Esophagus squamous epithelium (tissue), 5 donors: ENCODE measurements at regions not wholly inside any gene's neighbourhood (a gene's known extent, or its start where the extent isn't known, plus 50 kb on each side); places are given as distances from the start of the nearest gene placed in this dataset.

Source experiments
- DNase-seq: peaks from one replicate; lab custom pipeline; 2025; lab: John Stamatoyannopoulos, UW
- H3K27ac ChIP-seq, 4 donors: fragments of 200-600 bp; sonication (generic); one replicate each; pipeline ENCODE4 v1.5.1; 2016 to 2019; ENCODE audit warnings: mild to moderate bottlenecking in 1 of 4
- H3K27me3 ChIP-seq, 4 donors: fragments of 200-600 bp; sonication (generic); 1 replicate in 3 of 4; 2 replicates in 1 of 4; pipeline versions ENCODE4 v1.5.1 to v1.6.0; 2017 to 2021; ENCODE audit warnings: antibody characterized with exemption in 1 of 4
- H3K36me3 ChIP-seq, 3 donors: fragments of 200-600 bp; sonication (generic); one replicate each; pipeline ENCODE4 v1.5.1; 2016 to 2019
- H3K4me1 ChIP-seq, 3 donors: fragments of 200-600 bp; sonication (generic); one replicate each; pipeline ENCODE4 v1.5.1; 2017 to 2019
- H3K4me3 ChIP-seq, 4 donors: fragments of 200-600 bp; sonication (generic); 1 replicate in 3 of 4; 2 replicates in 1 of 4; pipeline ENCODE4 v1.5.1; 2016 to 2019; ENCODE audit warnings: mild to moderate bottlenecking in 2 of 4, moderate library complexity in 1 of 4
- H3K9me3 ChIP-seq, 3 donors: fragments of 200-600 bp; sonication (generic); one replicate each; pipeline ENCODE4 v1.5.1; 2016 to 2019
- POLR2A ChIP-seq, 4 donors: fragments of 450-650 bp; IDR thresholded peaks; one replicate each; pipeline ENCODE4 v1.6.1; 2017; ENCODE audit warnings: antibody characterized with exemption in 4 of 4, mild to moderate bottlenecking in 4 of 4, moderate library complexity in 3 of 4
- WGBS, 2 donors: methylation state at CpG; one replicate each; pipeline ENCODE4 v1.1.5; 2018; 5-methylcytosine and 5-hydroxymethylcytosine counted together
- intact Hi-C: fragments of 100-400 bp; cut with DNase I; formaldehyde crosslinking; loops from one replicate; pipeline ENCODE4 v1.15.0; 2022
- TF ChIP-seq, protein P1 (sequence below), 6 experiments: fragments of 450-650 bp in 4 of 6; fragments of 200-600 bp in 2 of 6; sonication (generic) in 2 of 6; IDR thresholded peaks; one replicate each; pipeline ENCODE4 v1.5.1; 2016 to 2019; ENCODE audit warnings: antibody characterized with exemption in 6 of 6, mild to moderate bottlenecking in 4 of 6, moderate library complexity in 4 of 6
- donor health status: DM: yes; HTN: yes; CAD: no.

DNA sequence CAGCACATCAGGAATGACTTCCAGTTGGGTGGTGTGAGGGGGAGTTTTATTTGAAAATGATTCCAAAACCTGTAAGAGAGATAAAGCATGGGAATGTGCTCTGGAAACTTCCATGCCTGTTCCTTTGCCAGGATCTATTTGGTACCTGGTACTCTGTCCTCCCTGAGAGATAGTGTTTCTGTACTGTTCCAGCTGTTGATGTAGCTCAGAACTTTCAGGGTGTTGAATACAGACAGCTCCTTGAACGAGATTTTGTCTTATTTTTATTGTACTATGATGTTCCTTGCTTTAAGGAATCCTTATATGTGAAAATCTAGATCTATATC is 148.7 kb upstream of the RIPOR2 start:
- intact Hi-C loops = no loop called here
- H3K36me3 ChIP-seq = peaks cover 0 to 25% (median 0%) of the 10 kb centered on the region in 3 donors
- 67 to 100% methylated on average over 1 of the region's 1 CpG for WGBS, 2 donors
- TF ChIP-seq, protein P1, sequence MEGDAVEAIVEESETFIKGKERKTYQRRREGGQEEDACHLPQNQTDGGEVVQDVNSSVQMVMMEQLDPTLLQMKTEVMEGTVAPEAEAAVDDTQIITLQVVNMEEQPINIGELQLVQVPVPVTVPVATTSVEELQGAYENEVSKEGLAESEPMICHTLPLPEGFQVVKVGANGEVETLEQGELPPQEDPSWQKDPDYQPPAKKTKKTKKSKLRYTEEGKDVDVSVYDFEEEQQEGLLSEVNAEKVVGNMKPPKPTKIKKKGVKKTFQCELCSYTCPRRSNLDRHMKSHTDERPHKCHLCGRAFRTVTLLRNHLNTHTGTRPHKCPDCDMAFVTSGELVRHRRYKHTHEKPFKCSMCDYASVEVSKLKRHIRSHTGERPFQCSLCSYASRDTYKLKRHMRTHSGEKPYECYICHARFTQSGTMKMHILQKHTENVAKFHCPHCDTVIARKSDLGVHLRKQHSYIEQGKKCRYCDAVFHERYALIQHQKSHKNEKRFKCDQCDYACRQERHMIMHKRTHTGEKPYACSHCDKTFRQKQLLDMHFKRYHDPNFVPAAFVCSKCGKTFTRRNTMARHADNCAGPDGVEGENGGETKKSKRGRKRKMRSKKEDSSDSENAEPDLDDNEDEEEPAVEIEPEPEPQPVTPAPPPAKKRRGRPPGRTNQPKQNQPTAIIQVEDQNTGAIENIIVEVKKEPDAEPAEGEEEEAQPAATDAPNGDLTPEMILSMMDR (IDR thresholded peaks at IDR 0.05) = no peak
- no peak for TF ChIP-seq POLR2A (IDR thresholded peaks at IDR 0.05)
- no peak overlapping the region for H3K4me3 ChIP-seq
- no peak overlapping the region for H3K27ac ChIP-seq
- H3K9me3 ChIP-seq = no peaks in the 10 kb centered on the region
- H3K27me3 ChIP-seq = no peaks in the 10 kb centered on the region
- DNase-seq = no peak
- peaks cover 0 to 13% (median 2%) of the 10 kb centered on the region in 3 donors for H3K4me1 ChIP-seq

DNA sequence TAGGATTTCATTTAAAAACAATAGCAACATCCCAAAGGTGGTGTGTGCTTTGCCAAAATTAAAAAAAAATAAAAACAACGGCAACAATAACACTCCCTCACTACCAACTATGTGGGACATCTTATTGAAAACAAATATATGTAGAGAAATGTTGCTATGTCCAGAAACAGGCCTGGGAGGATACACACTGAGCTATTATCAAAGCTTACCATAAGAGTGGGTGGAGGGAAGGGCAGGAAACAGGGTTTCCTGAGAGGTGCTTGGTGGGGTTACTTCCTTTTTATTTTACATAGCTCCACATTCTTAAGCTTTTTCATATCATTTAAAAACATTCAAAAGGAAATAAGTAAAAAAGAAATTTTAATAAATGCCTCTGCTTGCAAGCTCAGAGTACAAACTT is 150.0 kb upstream of the RIPOR2 start:
- 6 to 27% methylated on average over 1 of the region's 1 CpG for WGBS, 2 donors
- TF ChIP-seq POLR2A (IDR thresholded peaks at IDR 0.05) = no peak
- TF ChIP-seq, protein P1 (IDR thresholded peaks at IDR 0.05) = no peak
- Histone ChIP-seq H3K27me3 (no peaks in the 10 kb centered on the region), H3K27ac (peak overlapping the region in 2 of 4 donors; percentile 27 to 49), H3K9me3 (no peaks in the 10 kb centered on the region), H3K4me3 (no peak overlapping the region), H3K36me3 (peaks cover 0 to 21% (median 0%) of the 10 kb centered on the region in 3 donors), H3K4me1 (peaks cover 0 to 18% (median 7%) of the 10 kb centered on the region in 3 donors)
- intact Hi-C loops = no loop called here
- no peak for DNase-seq

DNA sequence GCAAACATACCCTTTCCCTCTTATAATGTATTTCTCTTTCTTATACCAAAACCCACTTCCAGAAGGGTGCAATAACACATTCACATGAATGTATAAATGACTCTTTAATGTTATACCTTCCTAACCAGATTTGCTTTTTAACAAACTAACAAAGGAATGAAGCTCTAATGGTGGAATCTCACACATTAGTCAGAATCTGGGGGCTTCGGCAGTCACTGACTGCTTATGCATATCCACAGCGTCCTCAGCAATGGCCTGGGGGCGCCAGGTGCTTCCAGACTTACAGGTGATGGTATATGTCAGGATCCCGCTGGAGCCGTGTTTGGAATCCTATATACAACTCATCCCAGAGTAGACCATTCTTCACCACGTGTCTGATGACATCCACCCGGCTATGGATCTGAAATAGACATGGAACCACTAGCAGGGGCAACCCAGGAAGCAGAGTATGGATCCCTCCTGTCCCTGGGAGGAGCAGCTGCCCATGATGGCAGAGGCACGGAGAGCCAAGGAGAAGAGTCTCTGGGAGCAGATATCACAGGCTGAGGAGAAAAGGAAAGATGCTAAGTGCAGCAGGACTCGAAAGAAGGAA is 150.8 kb upstream of the RIPOR2 start:
- H3K27ac ChIP-seq = peak overlapping the region in 3 of 4 donors; percentile 12 to 49 (median 42)
- H3K4me3 ChIP-seq = no peak overlapping the region
- no peaks in the 10 kb centered on the region for H3K9me3 ChIP-seq
- H3K36me3 ChIP-seq = peaks cover 0 to 21% (median 0%) of the 10 kb centered on the region in 3 donors
- peaks cover 0 to 18% (median 7%) of the 10 kb centered on the region in 3 donors for H3K4me1 ChIP-seq
- TF ChIP-seq POLR2A (IDR thresholded peaks at IDR 0.05) = no peak
- TF ChIP-seq, protein P1 (IDR thresholded peaks at IDR 0.05) = no peak
- intact Hi-C loops = no loop called here
- H3K27me3 ChIP-seq = no peaks in the 10 kb centered on the region
- DNase-seq = no peak
- 80 to 91% methylated on average over 7 to 8 of the region's 9 CpGs for WGBS, 2 donors

DNA sequence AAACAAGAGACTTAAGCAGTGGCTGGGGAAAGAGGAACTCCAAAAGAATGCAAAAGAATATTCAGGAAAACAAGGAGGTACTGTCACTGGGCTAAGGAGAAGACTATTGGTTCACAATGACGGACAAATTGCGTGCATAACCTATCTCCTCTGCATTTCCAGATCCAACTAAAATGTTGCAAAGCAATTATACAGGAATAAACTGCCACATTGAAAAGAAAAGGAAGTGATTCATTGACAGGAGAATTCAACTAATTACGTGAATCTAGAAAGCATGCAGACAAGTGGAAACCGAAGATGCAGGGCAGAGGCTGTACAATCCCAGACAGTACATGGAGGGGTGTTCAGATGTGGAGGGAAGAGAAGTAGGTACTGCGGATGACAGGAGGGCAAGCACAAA is 152.8 kb upstream of the RIPOR2 start:
- Histone ChIP-seq H3K27me3 (no peaks in the 10 kb centered on the region), H3K4me3 (no peak overlapping the region), H3K36me3 (peaks cover 0 to 29% (median 0%) of the 10 kb centered on the region in 3 donors), H3K4me1 (peaks cover 0 to 18% (median 7%) of the 10 kb centered on the region in 3 donors), H3K27ac (peak overlapping the region in 3 of 4 donors; percentile 11 to 59 (median 54)), H3K9me3 (no peaks in the 10 kb centered on the region)
- 54 to 58% methylated on average over 5 of the region's 5 CpGs for WGBS, 2 donors
- DNase-seq = no peak
- intact Hi-C loops = no loop called here
- TF ChIP-seq, protein P1 (IDR thresholded peaks at IDR 0.05) = no peak
- TF ChIP-seq POLR2A (IDR thresholded peaks at IDR 0.05) = no peak

DNA sequence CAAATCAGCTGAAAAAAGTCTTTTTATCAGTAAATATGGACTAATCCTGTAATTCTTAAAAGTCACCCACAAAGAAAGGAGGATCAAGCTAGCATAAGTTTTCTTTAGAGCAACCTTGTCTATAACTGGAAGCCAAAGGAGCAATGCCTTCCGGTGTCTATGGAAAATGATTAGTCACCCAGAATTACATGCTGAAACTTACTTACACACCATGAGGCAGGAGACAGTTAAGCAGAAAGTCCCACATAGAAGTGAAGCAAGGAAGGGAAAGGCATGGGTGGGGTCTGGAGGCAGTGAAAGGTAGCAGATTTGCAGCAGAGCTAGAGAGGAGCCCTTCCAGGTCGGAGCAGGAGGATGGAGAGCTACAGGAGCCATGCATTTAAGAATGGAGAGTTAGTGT is 153.7 kb upstream of the RIPOR2 start:
- peaks cover 0 to 22% (median 0%) of the 10 kb centered on the region in 3 donors for H3K36me3 ChIP-seq
- TF ChIP-seq, protein P1 (IDR thresholded peaks at IDR 0.05) = no peak
- no peak for TF ChIP-seq POLR2A (IDR thresholded peaks at IDR 0.05)
- peak overlapping the region in 3 of 4 donors; percentile 11 to 59 (median 23) for H3K27ac ChIP-seq
- H3K27me3 ChIP-seq = no peaks in the 10 kb centered on the region
- H3K4me3 ChIP-seq = no peak overlapping the region
- H3K9me3 ChIP-seq = no peaks in the 10 kb centered on the region
- 31 to 42% methylated on average over 2 of the region's 2 CpGs for WGBS, 2 donors
- DNase-seq = no peak
- intact Hi-C loops = no loop called here
- peaks cover 0 to 24% (median 7%) of the 10 kb centered on the region in 3 donors for H3K4me1 ChIP-seq
